ENCODE measurements at regions not wholly inside any gene's neighbourhood (a gene's known extent, or its start where the extent isn't known, plus 50 kb on each side); places are given as distances from the start of the nearest gene placed in this dataset.

GRCh38 chr4:129570326-129570725 lies 474.4 kb downstream of the C4orf33 start:
- Histone ChIP-seq H3K27ac (no peak overlapping the region), H3K27me3 (replicated peaks; ENCODE audit: insufficient read depth) (no peaks in the 10 kb centered on the region), H3K36me3 (no peaks in the 10 kb centered on the region), H3K9me3 (no peaks in the 10 kb centered on the region), H3K4me3 (no peak overlapping the region), H3K4me1 (replicated peaks) (no peaks in the 10 kb centered on the region)
- TF ChIP-seq CTCF (IDR thresholded peaks at IDR 0.05) (no peak), POLR2AphosphoS5 (IDR thresholded peaks at IDR 0.05) (no peak), POLR2A (IDR thresholded peaks at IDR 0.05) (no peak)
- DNase-seq (ENCODE audit: low spot score): no peak
- intact Hi-C loops (cut with DNase I): no loop called here

GRCh38 chr4:129578336-129578735 lies 482.4 kb downstream of the C4orf33 start:
- no peak overlapping the region for H3K27ac ChIP-seq
- WGBS: 74% methylated on average over 6 of the region's 6 CpGs
- no peak for DNase-seq (ENCODE audit: low spot score)
- TF ChIP-seq POLR2A (IDR thresholded peaks at IDR 0.05) (no peak), CTCF (IDR thresholded peaks at IDR 0.05) (no peak), POLR2AphosphoS5 (IDR thresholded peaks at IDR 0.05) (no peak)
- H3K27me3 ChIP-seq (replicated peaks; ENCODE audit: insufficient read depth): no peaks in the 10 kb centered on the region
- intact Hi-C loops (cut with DNase I): no loop called here
- H3K4me3 ChIP-seq: no peak overlapping the region
- no peaks in the 10 kb centered on the region for H3K4me1 ChIP-seq (replicated peaks)
- H3K9me3 ChIP-seq: no peaks in the 10 kb centered on the region
- H3K36me3 ChIP-seq: no peaks in the 10 kb centered on the region

- Histone ChIP-seq H3K36me3 (no peaks in the 10 kb centered on the region), H3K4me3 (no peak overlapping the region), H3K27ac (no peak overlapping the region), H3K4me1 (replicated peaks) (no peaks in the 10 kb centered on the region), H3K9me3 (no peaks in the 10 kb centered on the region), H3K27me3 (replicated peaks; ENCODE audit: insufficient read depth) (no peaks in the 10 kb centered on the region)
- 89% methylated on average over 1 of the region's 1 CpG for WGBS
- DNase-seq (ENCODE audit: low spot score): no peak
- intact Hi-C loops (cut with DNase I): no loop called here
- no peak for TF ChIP-seq POLR2A (IDR thresholded peaks at IDR 0.05)
- TF ChIP-seq POLR2AphosphoS5 (IDR thresholded peaks at IDR 0.05): no peak
- TF ChIP-seq CTCF (IDR thresholded peaks at IDR 0.05): no peak
These were observed 485.4 kb downstream of the C4orf33 start for GRCh38 chr4:129581305-129581704.

GRCh38 chr4:129583868-129584267 lies 487.9 kb downstream of the C4orf33 start:
- Histone ChIP-seq H3K27me3 (replicated peaks; ENCODE audit: insufficient read depth) (no peaks in the 10 kb centered on the region), H3K4me1 (replicated peaks) (no peaks in the 10 kb centered on the region), H3K9me3 (no peaks in the 10 kb centered on the region), H3K36me3 (no peaks in the 10 kb centered on the region), H3K4me3 (no peak overlapping the region), H3K27ac (no peak overlapping the region)
- DNase-seq (ENCODE audit: low spot score): no peak
- TF ChIP-seq POLR2A (IDR thresholded peaks at IDR 0.05) (no peak), POLR2AphosphoS5 (IDR thresholded peaks at IDR 0.05) (no peak), CTCF (IDR thresholded peaks at IDR 0.05) (no peak)
- 67% methylated on average over 2 of the region's 2 CpGs for WGBS
- intact Hi-C loops (cut with DNase I): no loop called here

GRCh38 chr4:129598582-129598981 lies 502.6 kb downstream of the C4orf33 start:
- no peaks in the 10 kb centered on the region for H3K9me3 ChIP-seq
- H3K4me1 ChIP-seq (replicated peaks): no peaks in the 10 kb centered on the region
- no peaks in the 10 kb centered on the region for H3K36me3 ChIP-seq
- TF ChIP-seq POLR2AphosphoS5 (IDR thresholded peaks at IDR 0.05) (no peak), CTCF (IDR thresholded peaks at IDR 0.05) (no peak), POLR2A (IDR thresholded peaks at IDR 0.05) (no peak)
- H3K27me3 ChIP-seq (replicated peaks; ENCODE audit: insufficient read depth): no peaks in the 10 kb centered on the region
- no peak for DNase-seq (ENCODE audit: low spot score)
- intact Hi-C loops (cut with DNase I): no loop called here
- H3K4me3 ChIP-seq: no peak overlapping the region
- H3K27ac ChIP-seq: no peak overlapping the region
